NCI-H510A treated with DMSO at 0.1 percent for 48 hours (cell line): ENCODE measurements at regions not wholly inside any gene's neighbourhood (a gene's known extent, or its start where the extent isn't known, plus 50 kb on each side); places are given as distances from the start of the nearest gene placed in this dataset.

Source experiments
- DNase-seq: peaks from one replicate; lab custom pipeline; 2025; lab: John Stamatoyannopoulos, UW

DNA sequence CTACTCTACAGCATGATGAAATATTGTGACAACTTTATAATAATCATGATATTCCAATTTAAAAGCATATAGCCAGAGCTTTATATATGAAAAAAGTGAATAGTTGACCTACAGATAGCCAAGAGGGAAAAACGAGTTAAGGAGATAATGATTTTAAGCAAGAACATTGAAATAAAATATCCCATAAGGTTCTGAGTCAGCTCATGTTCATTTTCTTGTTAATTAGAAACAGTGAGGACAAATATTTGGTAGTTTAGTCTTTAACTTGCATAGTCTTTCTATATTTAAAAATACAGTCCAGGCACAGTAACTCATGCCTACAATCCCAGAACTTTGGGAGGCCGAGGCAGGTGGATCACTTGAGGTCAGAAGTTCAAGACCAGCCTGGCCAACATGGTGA is 55.8 kb upstream of the CDH6 start:
- no peak for DNase-seq

DNA sequence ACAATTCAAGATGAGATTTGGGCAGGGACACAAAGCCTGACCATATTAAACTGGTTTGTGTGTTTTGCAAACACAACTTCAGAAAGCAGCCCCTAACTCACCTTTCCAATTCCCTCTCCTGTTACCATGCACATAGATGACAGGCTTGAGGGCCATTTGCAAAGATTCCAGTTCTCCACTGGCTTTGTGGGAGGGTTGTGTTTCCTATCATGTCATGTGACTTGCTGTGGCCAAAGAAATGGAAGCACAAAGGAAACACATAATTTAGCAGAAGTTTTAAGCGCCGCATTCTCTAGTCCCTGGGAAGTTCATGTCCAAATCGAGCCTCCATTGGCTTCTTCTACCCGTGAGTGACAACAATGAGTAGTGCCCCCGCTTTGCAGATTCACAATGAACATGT is 57.9 kb upstream of the CDH6 start:
- no peak for DNase-seq

DNA sequence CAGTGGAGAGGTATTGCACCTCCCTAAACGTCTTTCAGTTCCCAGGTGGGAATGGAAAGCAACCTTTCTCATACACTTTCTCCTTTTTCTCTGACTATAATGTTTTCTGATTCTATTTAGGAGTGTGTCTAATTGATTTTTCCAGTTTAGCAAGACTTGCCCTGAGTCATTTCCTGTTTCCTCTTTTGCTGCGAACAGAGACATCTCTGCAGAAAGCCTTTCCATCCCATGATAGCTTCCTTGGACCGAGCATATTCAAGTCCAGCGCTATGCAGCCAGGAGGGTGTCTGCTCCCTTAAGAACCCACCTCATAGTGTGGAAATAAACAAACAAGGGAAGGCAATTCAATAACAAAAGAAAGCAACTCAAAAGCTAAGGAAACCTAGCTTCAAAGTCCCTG is 60.0 kb upstream of the CDH6 start:
- DNase-seq, result no peak

DNA sequence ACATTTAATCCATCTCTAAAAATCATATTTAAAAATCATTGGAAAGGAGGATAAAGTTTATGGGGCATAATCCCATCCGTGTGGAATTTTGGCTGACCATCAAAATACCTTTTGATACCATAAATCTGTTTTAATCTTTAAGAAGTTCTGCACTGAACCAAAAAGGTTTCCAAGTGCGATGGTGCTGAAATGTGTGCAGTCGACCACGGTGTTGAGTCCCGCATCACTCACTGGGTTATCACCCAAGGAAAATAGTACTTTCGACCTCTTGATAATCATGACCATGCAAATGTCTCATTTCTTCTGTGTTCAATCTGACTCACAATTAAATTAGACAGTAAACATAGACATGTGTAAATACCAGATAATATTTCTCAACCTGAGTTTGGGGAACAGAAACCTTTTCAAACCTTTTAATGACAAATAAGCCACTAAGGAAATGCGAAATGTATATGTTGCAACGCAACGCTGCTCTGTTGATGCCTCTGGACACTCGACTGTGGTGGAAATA is 62.0 kb upstream of the CDH6 start:
- no peak for DNase-seq

DNA sequence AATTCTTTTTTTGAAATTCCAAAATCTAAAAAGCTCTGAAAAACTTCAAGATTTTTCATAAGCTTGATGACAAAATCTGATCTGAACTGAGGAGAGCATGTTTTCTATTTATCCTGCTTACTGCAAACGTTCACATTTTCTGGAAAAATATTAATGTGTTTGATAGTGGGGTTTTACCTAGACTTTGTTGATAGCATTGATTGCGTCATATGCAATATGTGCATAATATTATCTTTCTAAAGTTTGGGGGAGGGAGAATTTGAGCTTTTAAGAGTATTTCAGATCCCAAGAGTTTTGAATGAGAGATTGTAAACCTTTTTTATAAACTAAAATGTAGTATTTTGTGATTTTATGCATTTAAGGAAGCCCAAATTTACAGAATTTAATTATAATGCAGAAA is 62.8 kb upstream of the CDH6 start:
- DNase-seq, result no peak

DNA sequence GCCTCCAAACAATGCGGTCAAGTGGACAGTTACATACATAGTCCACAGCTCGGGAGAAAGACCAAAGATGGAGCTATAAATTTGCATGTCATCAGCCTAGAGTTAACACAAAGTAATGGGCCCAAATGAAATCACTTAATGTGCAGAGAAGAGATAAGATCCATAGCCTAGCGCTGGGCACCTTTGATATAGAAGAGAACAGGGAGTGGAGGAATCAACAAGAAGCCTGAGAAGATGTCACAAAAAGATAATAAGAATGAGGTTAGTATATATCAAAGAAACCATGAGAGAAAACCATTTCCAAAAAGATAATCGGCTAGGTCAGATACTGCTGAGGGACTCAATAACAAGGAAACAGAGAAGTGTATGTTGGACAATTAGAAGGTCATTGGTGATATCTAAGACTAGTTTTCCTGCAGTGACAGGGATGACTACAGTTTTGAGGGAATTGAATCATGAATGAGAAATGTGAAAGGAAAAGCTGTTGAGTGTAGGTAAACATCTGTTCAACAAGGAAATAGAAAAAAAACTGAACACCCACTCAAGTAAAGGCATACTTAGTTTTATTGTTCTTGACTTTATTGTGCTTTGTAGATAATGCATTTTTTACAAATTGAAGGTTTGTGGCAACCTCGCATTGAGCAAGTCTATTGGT is 68.7 kb upstream of the CDH6 start:
- DNase-seq, result no peak

DNA sequence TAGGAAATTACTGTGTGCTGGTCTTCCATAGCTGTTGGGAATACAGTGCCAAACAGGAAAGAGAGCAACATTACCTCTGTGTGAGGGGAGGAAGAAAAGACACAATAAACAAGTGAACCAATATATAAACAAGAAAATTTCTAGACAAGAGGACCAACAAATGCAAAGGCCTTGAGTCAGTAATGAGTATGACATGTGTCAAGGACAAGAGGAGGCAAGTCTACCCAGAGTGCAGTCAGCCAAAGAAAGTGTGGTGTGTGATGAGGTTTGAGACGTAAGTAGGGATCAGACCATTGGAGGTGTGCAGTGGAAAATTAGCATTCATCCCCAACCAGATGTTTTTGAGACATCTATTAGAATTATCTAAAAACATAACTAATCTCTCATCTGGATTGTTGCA is 69.5 kb upstream of the CDH6 start:
- no peak for DNase-seq

DNA sequence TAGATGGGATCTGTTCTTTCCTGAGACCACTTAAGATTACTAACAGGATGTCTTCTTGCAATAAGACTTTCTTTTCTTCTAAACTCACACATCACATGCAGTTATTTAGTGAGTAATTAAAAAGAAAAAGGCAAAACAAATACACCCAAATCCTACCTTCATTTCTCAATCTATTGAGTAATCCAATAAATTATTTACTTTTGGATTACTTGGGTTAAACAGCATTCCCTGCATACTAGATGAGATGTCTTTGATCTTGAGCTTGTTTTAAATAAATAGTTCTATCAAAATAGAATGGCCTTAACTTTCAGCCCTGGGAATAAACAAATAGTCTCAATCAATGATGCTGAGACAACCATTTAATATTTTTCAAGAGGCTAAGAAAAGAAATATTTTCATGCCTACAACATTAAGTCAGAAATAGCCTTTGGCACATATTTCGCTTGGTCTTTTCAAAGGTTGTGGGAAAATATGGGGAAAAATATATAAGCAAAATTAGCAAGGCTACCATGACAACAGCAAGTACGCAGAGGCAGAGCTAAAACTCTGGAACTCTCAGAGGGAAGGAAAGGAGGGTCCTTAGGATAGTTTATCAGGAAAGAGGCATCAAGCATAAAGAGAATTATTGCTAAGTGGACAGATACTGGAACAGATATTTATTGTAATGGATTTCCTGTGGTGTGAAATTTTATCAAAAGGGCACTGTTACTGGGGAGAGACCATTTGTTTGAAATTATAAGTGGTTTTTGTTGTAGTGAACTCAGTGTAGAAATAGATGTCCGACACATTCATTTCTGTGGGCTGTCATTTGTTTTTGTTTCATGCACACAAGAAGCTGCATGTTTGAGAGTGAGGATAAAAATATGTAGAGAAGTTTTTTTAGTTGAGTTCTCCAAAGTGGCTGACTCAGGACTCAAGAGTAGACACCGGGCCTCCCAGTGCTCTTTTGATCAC is 70.2 kb upstream of the CDH6 start:
- DNase-seq, result no peak

DNA sequence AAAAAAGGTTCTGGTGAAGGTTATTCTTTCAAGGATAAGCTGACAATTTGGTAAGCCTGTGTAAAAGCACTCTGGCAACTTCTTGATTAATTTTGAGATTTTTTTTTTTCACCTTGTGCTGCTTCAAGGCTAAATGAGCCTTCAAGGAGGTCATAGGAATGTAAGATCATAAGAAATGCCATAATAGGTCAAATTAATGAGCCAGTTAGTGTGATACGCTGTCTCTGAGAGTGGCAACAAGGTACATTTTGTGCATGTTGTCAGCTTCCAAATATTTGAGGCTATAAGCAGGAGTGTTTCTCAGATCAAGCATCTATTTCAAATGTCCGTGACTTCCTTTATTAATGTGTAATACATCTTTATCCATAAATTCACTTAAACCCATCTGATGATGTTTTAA is 72.3 kb upstream of the CDH6 start:
- no peak for DNase-seq

DNA sequence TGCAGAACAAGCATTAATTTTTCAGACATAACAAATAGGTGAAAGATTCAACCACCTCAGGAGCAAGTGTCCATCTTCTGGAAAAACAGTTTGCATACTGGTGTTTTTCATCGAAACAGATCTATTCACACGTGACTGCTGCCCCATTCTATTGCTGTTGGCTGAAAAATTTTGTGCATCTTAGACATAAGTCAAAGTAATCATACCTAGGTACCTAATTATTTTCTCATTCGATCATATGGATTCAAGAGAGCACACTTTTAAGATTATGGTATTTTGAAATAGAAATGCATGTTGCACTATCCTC is 72.9 kb upstream of the CDH6 start:
- no peak for DNase-seq

DNA sequence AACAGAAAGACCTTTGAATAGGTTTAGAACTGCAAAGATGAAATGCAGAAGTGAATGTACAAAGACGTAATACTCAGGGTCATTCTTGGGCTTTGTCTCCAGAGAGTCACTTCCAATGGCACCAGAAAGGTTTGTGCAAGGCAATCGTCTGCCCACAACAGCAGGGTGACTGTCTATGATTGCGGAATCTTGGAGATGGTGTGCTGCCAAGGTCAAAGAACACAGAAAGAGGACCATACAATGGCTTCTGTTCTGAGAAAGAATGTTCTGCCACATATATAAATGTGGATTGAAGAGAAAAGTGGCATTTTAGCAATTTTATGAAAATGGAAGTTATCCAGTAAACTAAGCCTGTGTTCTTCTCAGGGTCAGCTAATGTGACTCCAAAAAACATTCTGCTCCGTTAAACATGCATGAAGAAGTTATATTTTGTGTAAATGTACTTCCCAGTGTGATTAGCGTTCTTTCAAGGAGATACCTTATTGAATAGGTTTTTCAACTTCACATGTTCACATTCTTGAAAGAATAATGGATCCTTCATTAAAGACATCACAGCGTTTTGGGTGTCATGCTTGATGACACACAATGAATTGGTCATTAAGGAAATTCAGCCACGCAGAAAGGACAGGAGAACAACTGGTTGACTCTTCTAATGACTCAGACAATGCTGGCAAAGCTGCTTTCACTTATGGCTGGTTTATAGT is 73.4 kb upstream of the CDH6 start:
- DNase-seq, result no peak

DNA sequence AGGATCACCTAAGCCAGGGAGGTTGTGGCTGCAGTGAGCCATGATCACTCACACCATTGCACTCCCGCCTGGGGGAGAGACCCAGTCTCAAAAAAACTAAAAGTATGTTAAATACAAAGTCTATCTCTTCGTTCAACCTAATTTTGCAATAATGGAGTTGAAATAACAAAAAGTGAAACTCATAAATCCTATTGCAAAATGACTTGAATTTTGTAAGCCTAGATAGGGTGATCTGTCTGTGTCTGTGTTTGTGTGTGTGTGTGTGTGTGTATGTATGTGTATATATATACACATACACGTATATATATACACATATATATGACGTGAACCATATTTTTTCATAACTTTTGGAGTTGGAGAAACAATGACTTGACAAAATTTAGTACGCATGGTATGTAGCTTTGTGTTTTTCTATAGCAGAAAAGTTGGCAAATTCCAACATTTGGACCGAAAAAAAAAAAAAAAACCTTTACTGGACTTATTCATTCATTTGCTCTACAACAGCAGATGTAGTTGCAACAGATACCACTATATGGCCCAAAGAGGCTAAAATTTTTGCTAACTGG is 76.9 kb upstream of the CDH6 start:
- DNase-seq, result no peak

DNA sequence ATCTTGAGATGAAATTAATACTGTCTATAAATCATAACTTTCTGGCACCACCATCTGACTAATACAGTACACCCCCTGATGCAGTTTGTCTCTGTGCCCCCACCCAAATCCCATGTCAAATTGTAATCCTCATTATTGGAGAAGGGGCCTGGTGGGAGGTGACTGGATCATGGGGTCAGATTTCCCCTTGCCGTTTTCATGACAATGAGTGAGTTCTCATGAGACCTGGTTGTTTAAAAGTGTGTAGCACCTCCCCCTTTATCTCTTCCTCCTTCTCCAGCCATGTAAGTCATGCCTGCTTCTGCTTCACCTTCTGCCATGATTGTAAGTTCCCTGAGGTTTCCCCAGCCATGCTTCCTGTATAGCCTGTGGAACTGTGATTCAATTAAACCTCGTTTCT is 78.7 kb upstream of the CDH6 start:
- no peak for DNase-seq

DNA sequence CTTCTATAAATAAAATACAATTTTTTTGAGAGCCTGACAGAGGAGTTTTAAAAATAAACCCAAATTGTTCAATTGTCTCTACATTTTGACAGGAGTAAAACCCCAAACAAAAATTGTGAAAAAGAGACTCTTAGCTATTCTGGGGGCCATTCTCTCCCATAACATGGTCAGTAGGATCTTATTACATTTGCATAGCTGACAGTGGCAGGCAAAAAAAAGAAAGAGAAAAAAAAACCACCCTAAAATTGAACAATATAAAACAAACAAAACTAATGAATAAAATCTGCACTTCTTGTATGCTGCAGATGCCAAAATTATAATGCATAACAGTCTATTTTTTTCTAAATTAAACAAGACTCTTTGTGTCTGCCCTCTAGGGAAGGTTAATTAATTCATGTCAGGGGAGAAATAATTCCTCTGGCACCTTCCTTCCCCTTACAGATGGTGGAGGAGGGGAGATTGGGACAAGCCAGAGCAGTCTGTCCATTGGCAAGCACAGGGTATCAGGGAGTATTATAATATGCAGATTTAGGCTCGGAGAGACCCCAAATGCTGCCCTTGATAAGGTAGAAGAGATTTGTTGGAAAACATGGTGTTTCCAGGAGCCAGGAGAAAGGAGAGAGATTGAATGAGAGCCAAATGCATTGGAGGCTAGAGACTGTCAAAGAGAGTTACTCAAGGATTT is 79.7 kb upstream of the CDH6 start:
- DNase-seq, result no peak

DNA sequence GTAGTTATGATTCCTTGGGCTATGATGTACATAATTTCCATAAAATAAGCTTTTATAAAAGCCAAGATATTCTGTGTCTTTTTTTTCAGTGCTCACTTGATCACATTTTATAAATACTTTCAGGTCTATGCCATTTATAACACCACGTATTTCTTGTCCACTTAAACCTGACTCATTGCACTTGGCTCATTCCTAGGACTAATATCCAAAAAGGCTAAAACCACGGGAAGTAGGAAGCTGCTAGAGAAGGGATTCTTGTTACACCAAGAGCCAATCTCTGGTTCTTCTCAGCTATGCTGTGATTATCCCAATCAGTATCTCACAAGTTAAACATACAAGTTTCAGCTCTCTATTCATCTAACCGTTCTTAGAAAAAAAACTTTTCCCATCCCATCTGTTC is 80.4 kb upstream of the CDH6 start:
- no peak for DNase-seq

DNA sequence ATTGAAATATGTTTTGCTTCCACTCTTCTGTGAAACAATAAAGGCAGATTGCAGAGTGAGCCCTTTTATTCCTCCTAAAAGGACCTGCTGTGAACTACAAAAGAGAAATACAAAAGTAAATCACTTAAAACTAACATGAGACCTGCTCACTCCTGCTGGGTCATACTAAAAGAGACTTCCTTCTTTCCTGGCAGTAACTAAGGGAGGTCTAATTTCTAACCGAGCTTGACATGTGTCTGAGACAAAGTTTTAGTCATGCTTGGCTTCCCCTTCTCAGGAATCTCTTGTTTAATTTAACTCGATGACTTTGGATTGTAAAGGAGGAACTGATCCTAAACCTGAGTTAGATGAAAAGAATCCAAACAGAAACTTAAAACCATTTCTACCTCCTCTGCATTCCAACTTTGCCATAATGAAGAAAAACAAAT is 86.4 kb upstream of the CDH6 start:
- DNase-seq, result no peak

DNA sequence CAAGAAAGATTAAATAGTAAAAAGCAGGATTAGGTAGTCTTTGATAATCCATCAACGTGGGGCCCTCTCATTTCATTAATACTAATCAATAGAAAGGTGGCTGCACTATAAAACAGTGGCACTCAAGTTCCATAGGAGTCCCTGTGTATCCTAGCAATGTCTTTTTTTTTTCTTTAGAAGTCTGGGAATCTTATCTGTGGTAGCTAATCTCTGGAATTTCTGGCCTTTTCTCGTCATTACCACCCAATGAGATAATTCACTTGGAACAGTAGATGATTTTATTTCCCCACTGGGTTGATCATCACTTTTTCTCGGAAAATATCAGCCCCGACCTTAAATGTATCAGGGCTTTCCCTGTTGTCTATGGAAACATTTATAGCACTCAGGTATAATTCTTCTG is 86.8 kb upstream of the CDH6 start:
- DNase-seq, result no peak

DNA sequence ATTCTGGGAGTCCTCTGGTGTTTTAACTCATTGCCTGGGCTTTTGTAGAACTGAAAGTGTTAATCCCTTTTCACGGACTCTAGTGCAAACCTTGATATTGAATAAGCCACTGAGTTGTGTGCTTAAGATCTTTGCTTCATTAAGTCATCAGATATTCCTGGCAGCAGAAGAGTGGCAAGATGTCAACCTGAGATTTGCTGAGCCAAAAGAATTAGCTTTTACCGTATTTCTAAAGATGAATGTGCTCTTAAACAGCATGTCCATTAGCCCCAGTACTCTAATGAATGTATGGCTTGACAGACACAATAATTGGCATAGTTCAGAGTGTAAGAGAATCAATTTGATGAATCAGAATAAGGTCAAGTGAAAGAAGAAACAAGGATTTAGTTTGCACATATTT is 87.2 kb upstream of the CDH6 start:
- DNase-seq, result no peak

DNA sequence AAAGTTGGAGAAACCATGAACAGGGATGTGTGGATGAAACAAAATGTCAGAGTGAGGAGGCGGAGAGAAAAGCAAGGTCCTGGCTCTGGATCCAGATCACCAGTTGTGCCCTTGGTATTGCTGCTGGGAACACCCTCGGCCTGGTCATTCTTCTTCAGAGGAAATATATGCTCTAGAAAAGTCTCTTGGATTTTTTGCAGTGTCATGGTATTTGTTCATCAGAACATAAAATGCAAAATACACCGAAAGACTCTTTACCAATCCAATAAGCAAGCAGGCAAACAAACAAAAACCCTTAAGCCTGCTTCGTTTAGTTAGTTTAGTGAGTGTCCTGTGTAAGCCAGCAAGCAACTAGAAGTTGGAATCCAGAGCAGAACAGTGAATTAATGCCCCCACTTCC is 88.7 kb upstream of the CDH6 start:
- no peak for DNase-seq

DNA sequence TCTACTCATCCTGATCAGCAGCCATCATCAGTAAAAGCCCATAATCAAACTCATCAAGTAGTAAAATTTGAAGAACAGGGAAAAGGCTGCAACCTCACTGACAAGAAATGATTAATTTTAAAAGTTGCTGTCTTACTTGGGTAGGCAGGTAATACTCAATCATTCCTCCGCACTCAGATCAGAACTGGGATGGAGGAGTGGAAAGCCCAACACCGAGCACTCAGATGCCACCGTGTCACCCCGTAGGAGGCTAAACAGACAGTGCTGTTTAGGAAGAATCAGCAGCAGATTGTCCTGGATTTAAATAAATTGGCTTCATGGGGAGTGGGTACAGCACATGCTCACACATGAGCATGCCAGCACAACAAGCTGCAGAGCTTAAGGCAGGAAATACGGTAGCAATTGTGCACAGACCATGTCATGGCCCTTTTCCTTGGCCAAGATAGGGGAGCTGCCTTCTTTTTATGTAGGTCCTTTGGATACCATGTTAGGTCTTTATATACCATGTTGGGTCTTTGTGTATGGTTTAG is 92.6 kb upstream of the CDH6 start:
- DNase-seq, result no peak

DNA sequence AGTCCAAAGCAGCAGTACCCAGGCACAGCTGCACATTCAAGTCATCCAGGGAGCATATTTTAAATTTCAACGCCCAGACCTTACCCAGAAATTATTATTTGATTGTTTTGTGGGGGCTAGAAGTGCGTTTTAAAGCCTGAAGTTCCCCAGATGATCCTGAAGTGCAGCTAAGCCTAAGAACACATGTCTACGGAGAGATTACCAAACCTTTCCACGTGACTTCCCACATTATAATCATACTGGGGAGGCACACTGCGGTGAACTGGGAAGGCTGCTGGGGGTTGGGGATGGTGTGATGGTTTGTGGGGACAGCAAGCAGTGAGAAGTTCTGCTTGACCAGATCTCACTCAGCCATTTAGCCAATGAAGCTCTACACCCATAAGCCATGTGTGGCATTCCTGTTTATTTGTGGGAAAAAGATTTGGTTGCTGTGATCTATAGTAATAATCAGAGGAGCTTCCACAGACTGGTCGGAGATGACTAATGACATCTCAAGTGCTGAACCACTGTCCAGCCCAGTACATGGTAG is 93.4 kb upstream of the CDH6 start:
- no peak for DNase-seq

DNA sequence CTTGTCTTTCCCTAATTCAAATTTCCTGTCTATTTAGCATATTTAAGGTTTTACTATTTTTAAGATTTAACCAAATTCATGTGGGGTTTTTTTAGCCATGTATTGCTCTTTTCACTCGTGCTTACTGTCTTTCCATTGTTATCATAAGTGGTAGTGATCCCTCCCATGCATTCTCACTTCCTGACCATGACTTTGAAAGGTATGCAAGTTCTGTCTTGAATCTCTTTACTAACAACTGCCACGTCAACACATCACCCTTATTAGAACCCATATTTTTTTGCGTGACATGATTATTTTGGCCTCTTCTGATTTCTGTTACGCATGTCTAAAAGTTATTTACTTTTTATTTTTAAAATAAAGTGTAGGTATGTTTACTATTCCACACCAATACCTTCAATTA is 94.7 kb upstream of the CDH6 start:
- no peak for DNase-seq
